Loucy (cell line): ENCODE measurements at regions not wholly inside any gene's neighbourhood (a gene's known extent, or its start where the extent isn't known, plus 50 kb on each side); places are given as distances from the start of the nearest gene placed in this dataset.

Experiments
- EZH2phosphoT487 ChIP-seq: fragments of 200-600 bp; IDR thresholded peaks from 2 replicates; pipeline ENCODE4 v1.6.1; 2018; ENCODE audit warnings: antibody characterized with exemption, mild to moderate bottlenecking, moderate library complexity, borderline replicate concordance
- TF ChIP-seq, protein P1 (sequence below): fragments of 200-600 bp; sonication (generic); conservative IDR thresholded peaks from 2 replicates; pipeline ENCODE4 v1.5.1; 2014; ENCODE audit warnings: mild to moderate bottlenecking, antibody characterized with exemption, low read length

DNA sequence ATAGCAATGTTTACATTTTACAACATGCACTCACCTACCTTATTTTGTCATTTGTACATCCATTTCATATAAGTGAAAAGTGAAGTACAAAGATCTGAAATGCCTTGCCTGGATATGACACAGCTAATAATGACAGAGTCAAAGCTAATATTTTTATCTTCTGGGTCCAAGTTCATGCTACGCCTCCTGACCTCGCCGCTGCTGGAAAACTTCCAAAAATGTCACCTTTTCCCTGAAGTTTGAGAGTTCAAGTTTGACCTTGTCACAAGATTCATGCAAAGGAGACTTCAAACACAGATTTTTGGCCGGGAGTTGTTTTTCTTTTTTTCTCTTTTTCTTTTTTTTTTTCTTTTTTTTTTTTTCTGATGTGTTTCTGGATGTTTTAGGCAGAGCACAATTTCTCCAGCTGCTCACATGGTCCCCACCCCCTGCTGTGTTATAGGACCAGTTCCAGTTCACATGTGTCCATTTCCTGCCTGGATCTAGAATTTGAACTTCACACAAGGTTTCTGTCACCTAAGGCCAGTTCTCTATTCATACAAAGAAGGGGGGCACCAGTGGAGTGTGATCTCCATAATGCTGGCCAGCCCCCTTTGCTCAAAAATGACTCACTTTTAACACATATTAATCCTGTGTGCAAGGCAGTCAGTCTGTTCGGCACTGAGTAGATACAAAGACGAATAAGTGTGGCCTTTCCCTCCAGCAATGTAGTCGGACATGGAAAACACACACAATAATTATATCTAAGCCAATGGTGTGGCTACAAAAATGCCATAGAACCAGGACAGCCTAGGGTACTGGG lies 546.8 kb downstream of the BUD13 start:
- no peak for TF ChIP-seq EZH2phosphoT487
- TF ChIP-seq, protein P1, sequence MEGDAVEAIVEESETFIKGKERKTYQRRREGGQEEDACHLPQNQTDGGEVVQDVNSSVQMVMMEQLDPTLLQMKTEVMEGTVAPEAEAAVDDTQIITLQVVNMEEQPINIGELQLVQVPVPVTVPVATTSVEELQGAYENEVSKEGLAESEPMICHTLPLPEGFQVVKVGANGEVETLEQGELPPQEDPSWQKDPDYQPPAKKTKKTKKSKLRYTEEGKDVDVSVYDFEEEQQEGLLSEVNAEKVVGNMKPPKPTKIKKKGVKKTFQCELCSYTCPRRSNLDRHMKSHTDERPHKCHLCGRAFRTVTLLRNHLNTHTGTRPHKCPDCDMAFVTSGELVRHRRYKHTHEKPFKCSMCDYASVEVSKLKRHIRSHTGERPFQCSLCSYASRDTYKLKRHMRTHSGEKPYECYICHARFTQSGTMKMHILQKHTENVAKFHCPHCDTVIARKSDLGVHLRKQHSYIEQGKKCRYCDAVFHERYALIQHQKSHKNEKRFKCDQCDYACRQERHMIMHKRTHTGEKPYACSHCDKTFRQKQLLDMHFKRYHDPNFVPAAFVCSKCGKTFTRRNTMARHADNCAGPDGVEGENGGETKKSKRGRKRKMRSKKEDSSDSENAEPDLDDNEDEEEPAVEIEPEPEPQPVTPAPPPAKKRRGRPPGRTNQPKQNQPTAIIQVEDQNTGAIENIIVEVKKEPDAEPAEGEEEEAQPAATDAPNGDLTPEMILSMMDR, result no peak
